ENCODE measurements at regions not wholly inside any gene's neighbourhood (a gene's known extent, or its start where the extent isn't known, plus 50 kb on each side); places are given as distances from the start of the nearest gene placed in this dataset.

GRCh38 chr21:35945089-35945671 is 115.1 kb downstream of the SETD4 start:
- ChIA-PET POLR2A (no interaction called here), CTCF (interaction anchor here (1.9 kb wide), 1 partner anchor 11 kb away, joined by 4 read pairs; no protein-coding TSS in a partner anchor)
- no peak overlapping the region for H2AFZ ChIP-seq (ENCODE audit: low read depth)
- DNase-seq: no peak
- WGBS (ENCODE audit: low lambda C conversion rate): 84% methylated on average over 5 of the region's 6 CpGs
- TF ChIP-seq RAD21 (IDR thresholded peaks at IDR 0.05; ENCODE audit: low read length) (no peak), FOXM1 (IDR thresholded peaks at IDR 0.05; ENCODE audit: low read depth) (no peak), RCOR1 (IDR thresholded peaks at IDR 0.05; ENCODE audit: low read length) (no peak), NRF1 (IDR thresholded peaks at IDR 0.05; ENCODE audit: low read depth, low read length) (no peak), ELF1 (IDR thresholded peaks at IDR 0.05) (no peak), TCF12 (IDR thresholded peaks at IDR 0.05) (no peak), RFX5 (IDR thresholded peaks at IDR 0.05; ENCODE audit: low read length) (no peak), FOSL2 (IDR thresholded peaks at IDR 0.05; ENCODE audit: borderline replicate concordance, low read depth) (no peak), USF2 (IDR thresholded peaks at IDR 0.05; ENCODE audit: borderline replicate concordance, low read depth, low read length) (no peak), FOXJ3 (CRISPR knock-in tag; IDR thresholded peaks at IDR 0.05) (no peak), YY1 (IDR thresholded peaks at IDR 0.05; ENCODE audit: low read depth) (no peak), TAF1 (IDR thresholded peaks at IDR 0.05; ENCODE audit: borderline replicate concordance, low read depth, low read length) (no peak), TEAD4 (IDR thresholded peaks at IDR 0.05; ENCODE audit: borderline replicate concordance, insufficient read depth) (no peak), SIN3A (IDR thresholded peaks at IDR 0.05; ENCODE audit: borderline replicate concordance, low read depth, low read length) (no peak)
- no peak overlapping the region for H3K9ac ChIP-seq
- no peaks in the 10 kb centered on the region for H3K79me2 ChIP-seq (ENCODE audit: insufficient read depth)
- no peaks in the 10 kb centered on the region for H3K9me2 ChIP-seq
- H3K36me3 ChIP-seq (replicated peaks in 1 of 2; ENCODE audit: control insufficient read depth in 1 of 2, insufficient read depth in 2 of 2, low read length in 1 of 2): no peaks in the 10 kb centered on the region
- H3K4me3 ChIP-seq (ENCODE audit: low read depth in 2 of 2, low read length in 1 of 2): no peak overlapping the region
- peaks cover 5% of the 10 kb centered on the region; the same call in 1 of the 2 replicates for H3K27me3 ChIP-seq (ENCODE audit: insufficient read depth)
- H3K4me1 ChIP-seq (ENCODE audit: control insufficient read depth in 1 of 2, insufficient read depth in 2 of 2, low read depth in 1 of 2, low read length in 1 of 2): no peaks in the 10 kb centered on the region
- no peaks in the 10 kb centered on the region for H4K20me1 ChIP-seq (ENCODE audit: insufficient read depth)
- H3K9me3 ChIP-seq: no peaks in the 10 kb centered on the region
- no peak overlapping the region for H3K27ac ChIP-seq (ENCODE audit: low read depth in 2 of 2, low read length in 1 of 2)
- H3K4me2 ChIP-seq: no peak overlapping the region
- H3F3A ChIP-seq (replicated peaks; ENCODE audit: insufficient read depth): no peaks in the 10 kb centered on the region

GRCh38 chr21:35943752-35944151 is 116.6 kb downstream of the SETD4 start:
- Histone ChIP-seq H3K9me2 (no peaks in the 10 kb centered on the region), H3K4me2 (no peak overlapping the region), H3K4me1 (ENCODE audit: control insufficient read depth in 1 of 2, insufficient read depth in 2 of 2, low read depth in 1 of 2, low read length in 1 of 2) (no peaks in the 10 kb centered on the region), H3F3A (replicated peaks; ENCODE audit: insufficient read depth) (no peaks in the 10 kb centered on the region), H3K27ac (ENCODE audit: low read depth in 2 of 2, low read length in 1 of 2) (no peak overlapping the region), H3K4me3 (ENCODE audit: low read depth in 2 of 2, low read length in 1 of 2) (no peak overlapping the region), H3K79me2 (ENCODE audit: insufficient read depth) (no peaks in the 10 kb centered on the region), H4K20me1 (ENCODE audit: insufficient read depth) (no peaks in the 10 kb centered on the region), H3K36me3 (replicated peaks in 1 of 2; ENCODE audit: control insufficient read depth in 1 of 2, insufficient read depth in 2 of 2, low read length in 1 of 2) (no peaks in the 10 kb centered on the region), H2AFZ (ENCODE audit: low read depth) (no peak overlapping the region), H3K9me3 (no peaks in the 10 kb centered on the region), H3K27me3 (ENCODE audit: insufficient read depth) (peaks cover 5% of the 10 kb centered on the region; the same call in 1 of the 2 replicates), H3K9ac (no peak overlapping the region)
- WGBS (ENCODE audit: low lambda C conversion rate): 82% methylated on average over 3 of the region's 3 CpGs
- POLR2A ChIA-PET: no interaction called here
- no peak for TF ChIP-seq EP300 (IDR thresholded peaks at IDR 0.05; ENCODE audit: borderline replicate concordance in 1 of 2, low read depth in 1 of 2, low read length in 1 of 2)
- TF ChIP-seq POLR2AphosphoS5 (IDR thresholded peaks at IDR 0.05; ENCODE audit: low read depth, low read length): no peak
- no peak for DNase-seq
- CTCF ChIA-PET: interaction anchor here (1.5 kb wide), 1 partner anchor 84 kb away, joined by 5 read pairs; no protein-coding TSS in a partner anchor

All from SK-N-SH (cell line).